Neuronal stem cell (in vitro differentiated cells): ENCODE measurements at regions not wholly inside any gene's neighbourhood (a gene's known extent, or its start where the extent isn't known, plus 50 kb on each side); places are given as distances from the start of the nearest gene placed in this dataset.

ENCODE experiments used
- DNase-seq: peaks from one replicate; pipeline ENCODE4 v3.0.0-alpha.2; 2013; ENCODE audit warnings: low spot score
- H2AFZ ChIP-seq: one replicate; pipeline ENCODE4 v1.6.1; 2013; ENCODE audit warnings: mild to moderate bottlenecking, low read length, inconsistent platforms
- H2AK5ac ChIP-seq: 2 replicates; pipeline ENCODE4 v1.6.1; 2013; ENCODE audit warnings: low read depth, mild to moderate bottlenecking, inconsistent platforms, low read length, moderate library complexity, mixed read lengths
- H2BK120ac ChIP-seq: 2 replicates; pipeline ENCODE4 v1.6.1; 2013; ENCODE audit warnings: low read depth, mild to moderate bottlenecking, inconsistent platforms, low read length, moderate library complexity, mixed read lengths
- H2BK12ac ChIP-seq: one replicate; pipeline ENCODE4 v1.6.1; 2013; ENCODE audit warnings: low read length, inconsistent platforms
- H2BK15ac ChIP-seq: 2 replicates; pipeline ENCODE4 v1.6.1; 2013; ENCODE audit warnings: mild to moderate bottlenecking, low read length, inconsistent platforms, mixed read lengths
- H2BK5ac ChIP-seq: one replicate; pipeline ENCODE4 v1.6.1; 2013; ENCODE audit warnings: inconsistent platforms, mild to moderate bottlenecking, low read length, moderate library complexity
- H3K14ac ChIP-seq: one replicate; pipeline ENCODE4 v1.6.1; 2013; ENCODE audit warnings: low read length, inconsistent platforms
- H3K18ac ChIP-seq: 2 replicates; pipeline ENCODE4 v1.6.1; 2013; ENCODE audit warnings: low read length, inconsistent platforms
- H3K23ac ChIP-seq: 2 replicates; pipeline ENCODE4 v1.6.1; 2013; ENCODE audit warnings: low read depth, mild to moderate bottlenecking, mixed read lengths, low read length, inconsistent platforms; ENCODE audit not compliant: poor library complexity
- H3K27ac ChIP-seq: replicated peaks from 3 replicates; pipeline ENCODE4 v1.5.1; 2013; ENCODE audit warnings: low read length, inconsistent platforms
- H3K27me3 ChIP-seq, 3 experiments: 2 replicates each; pipeline ENCODE4 v1.6.1; 2013; ENCODE audit warnings: low read length in 3 of 3, mild to moderate bottlenecking in 2 of 3, inconsistent platforms in 1 of 3, low read depth in 1 of 3, mixed read lengths in 1 of 3, moderate library complexity in 1 of 3; ENCODE audit not compliant: control insufficient read depth in 3 of 3, insufficient read depth in 3 of 3
- H3K36me3 ChIP-seq, 2 donors: replicated peaks in 1 of 2; 2 replicates each; pipeline ENCODE4 v1.6.1; 2013; ENCODE audit warnings: low read length in 2 of 2; ENCODE audit not compliant: control insufficient read depth in 2 of 2, insufficient read depth in 2 of 2
- H3K4ac ChIP-seq: 2 replicates; pipeline ENCODE4 v1.6.1; 2013; ENCODE audit warnings: inconsistent platforms, mild to moderate bottlenecking, low read length, moderate library complexity
- H3K4me1 ChIP-seq, 2 donors: 1 replicate in 1 of 2; 2 replicates in 1 of 2; pipeline ENCODE4 v1.6.1; 2013; ENCODE audit warnings: low read length in 2 of 2, low read depth in 1 of 2; ENCODE audit not compliant: control insufficient read depth in 2 of 2, insufficient read depth in 1 of 2
- H3K4me2 ChIP-seq: one replicate; pipeline ENCODE4 v1.6.1; 2013; ENCODE audit warnings: mild to moderate bottlenecking, low read length, inconsistent platforms; ENCODE audit not compliant: insufficient read depth, poor library complexity, severe bottlenecking
- H3K4me3 ChIP-seq, 2 donors: 2 replicates each; pipeline ENCODE4 v1.5.1; 2013; ENCODE audit warnings: low read length in 2 of 2, mild to moderate bottlenecking in 2 of 2, inconsistent platforms in 1 of 2, moderate library complexity in 1 of 2
- H3K79me1 ChIP-seq: one replicate; pipeline ENCODE4 v1.6.1; 2013; ENCODE audit warnings: low read depth, mild to moderate bottlenecking, inconsistent platforms, low read length, moderate library complexity
- H3K9ac ChIP-seq: one replicate; pipeline ENCODE4 v1.6.1; 2013; ENCODE audit warnings: mild to moderate bottlenecking, low read depth, low read length, inconsistent platforms; ENCODE audit not compliant: poor library complexity
- H3K9me3 ChIP-seq, 2 donors: replicated peaks in 1 of 2; 2 replicates each; pipeline versions ENCODE3 to v1.6.1; 2013; ENCODE audit warnings: low read length in 2 of 2, mild to moderate bottlenecking in 2 of 2, inconsistent platforms in 1 of 2, low read depth in 1 of 2, mixed read lengths in 1 of 2, moderate library complexity in 1 of 2; ENCODE audit not compliant: control insufficient read depth in 2 of 2, insufficient read depth in 1 of 2
- H4K8ac ChIP-seq: one replicate; pipeline ENCODE4 v1.6.1; 2013; ENCODE audit warnings: low read depth, mild to moderate bottlenecking, inconsistent platforms, low read length, moderate library complexity
- H4K91ac ChIP-seq: one replicate; pipeline ENCODE4 v1.6.1; 2013; ENCODE audit warnings: low read length, low read depth, mild to moderate bottlenecking, inconsistent platforms; ENCODE audit not compliant: poor library complexity
- WGBS, 2 donors: extraction: QIAGEN DNeasy Blood & Tissue Kit; methylation state at CpG; one replicate each; pipeline ENCODE4 v1.1.7; 2013; ENCODE audit warnings: missing lambda C conversion rate in 2 of 2, mixed read lengths in 1 of 2; ENCODE audit not compliant: insufficient read length in 2 of 2, insufficient replicate concordance in 1 of 2; ENCODE audit errors: extremely low coverage in 2 of 2; 5-methylcytosine and 5-hydroxymethylcytosine counted together

- Histone ChIP-seq H2AFZ (no peak overlapping the region), H2AK5ac (no peak overlapping the region), H2BK5ac (no peak overlapping the region), H3K4me2 (no peak overlapping the region), H3K9ac (no peak overlapping the region), H3K79me1 (no peaks in the 10 kb centered on the region), H3K23ac (no peak overlapping the region), H2BK120ac (no peak overlapping the region), H3K4ac (no peak overlapping the region), H4K8ac (no peak overlapping the region), H3K18ac (no peak overlapping the region), H3K4me3 (no peak overlapping the region), H3K14ac (no peak overlapping the region), H2BK12ac (no peak overlapping the region), H2BK15ac (no peak overlapping the region), H3K9me3 (peaks cover 4 to 9% of the 10 kb centered on the region in 2 donors), H3K36me3 (no peaks in the 10 kb centered on the region), H4K91ac (no peak overlapping the region), H3K4me1 (no peaks in the 10 kb centered on the region), H3K27me3 (no peaks in the 10 kb centered on the region), H3K27ac (no peak overlapping the region)
- no CpG with 5 or more reads among the region's 8 CpGs for WGBS, 2 donors
- no peak for DNase-seq
Measured at GRCh38 chr10:32149252-32149955, 93.2 kb upstream of the KIF5B start.

- H3K27ac ChIP-seq, result no peak overlapping the region
- no CpG with 5 or more reads among the region's 4 CpGs for WGBS, 2 donors
Measured at GRCh38 chr10:32148864-32149251, 92.6 kb upstream of the KIF5B start.

DNA sequence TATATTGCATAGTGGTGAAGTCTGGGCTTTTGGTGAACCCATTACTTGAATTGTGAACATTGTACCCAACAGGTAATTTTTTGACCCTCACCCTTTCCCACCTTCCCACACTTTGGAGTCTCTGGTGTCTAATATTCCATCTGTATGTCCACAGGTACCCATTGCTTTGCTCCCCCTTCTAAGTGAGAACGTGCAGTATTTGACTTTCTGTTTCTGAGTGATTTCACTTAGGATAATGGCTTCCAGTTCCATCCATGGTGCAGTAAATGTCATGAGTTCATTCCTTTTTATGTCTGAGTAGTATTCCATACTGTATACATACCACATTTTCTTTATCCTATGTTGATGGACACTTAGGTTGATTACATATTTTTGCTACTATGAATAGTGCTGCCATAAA is 91.5 kb upstream of the KIF5B start:
- H3K9me3 ChIP-seq, result peaks cover 0 to 4% of the 10 kb centered on the region in 2 donors
- no peak overlapping the region for H3K18ac ChIP-seq
- no peak overlapping the region for H2AFZ ChIP-seq
- no peak overlapping the region for H4K8ac ChIP-seq
- H3K4me3 ChIP-seq, result no peak overlapping the region
- H2BK12ac ChIP-seq, result no peak overlapping the region
- no peak overlapping the region for H3K23ac ChIP-seq
- H3K27ac ChIP-seq, result no peak overlapping the region
- H3K4me1 ChIP-seq, result no peaks in the 10 kb centered on the region
- no peak overlapping the region for H3K4ac ChIP-seq
- H4K91ac ChIP-seq, result no peak overlapping the region
- no CpG with 5 or more reads among the region's 1 CpG for WGBS, 2 donors
- no peak overlapping the region for H2BK5ac ChIP-seq
- H3K36me3 ChIP-seq, result no peaks in the 10 kb centered on the region
- H3K9ac ChIP-seq, result no peak overlapping the region
- no peak overlapping the region for H3K14ac ChIP-seq
- H3K79me1 ChIP-seq, result no peaks in the 10 kb centered on the region
- H3K27me3 ChIP-seq, result no peaks in the 10 kb centered on the region
- DNase-seq, result no peak
- no peak overlapping the region for H2BK120ac ChIP-seq
- H2AK5ac ChIP-seq, result no peak overlapping the region
- no peak overlapping the region for H3K4me2 ChIP-seq
- H2BK15ac ChIP-seq, result no peak overlapping the region

More at GRCh38 chr10:32148864-32149251, 92.6 kb upstream of the KIF5B start:
- H3K27me3 ChIP-seq, result no peaks in the 10 kb centered on the region
- H2BK5ac ChIP-seq, result no peak overlapping the region
- H2BK12ac ChIP-seq, result no peak overlapping the region
- H2BK120ac ChIP-seq, result no peak overlapping the region
- no peak overlapping the region for H4K91ac ChIP-seq
- H2AK5ac ChIP-seq, result no peak overlapping the region
- no peak overlapping the region for H3K4ac ChIP-seq
- H3K23ac ChIP-seq, result no peak overlapping the region
- no peak overlapping the region for H2BK15ac ChIP-seq
- H3K4me1 ChIP-seq, result no peaks in the 10 kb centered on the region
- peaks cover 4 to 9% of the 10 kb centered on the region in 2 donors for H3K9me3 ChIP-seq
- H3K9ac ChIP-seq, result no peak overlapping the region
- H3K14ac ChIP-seq, result no peak overlapping the region
- no peak overlapping the region for H3K4me3 ChIP-seq
- H3K79me1 ChIP-seq, result no peaks in the 10 kb centered on the region
- no peak overlapping the region for H3K18ac ChIP-seq
- H4K8ac ChIP-seq, result no peak overlapping the region
- no peak for DNase-seq
- no peaks in the 10 kb centered on the region for H3K36me3 ChIP-seq
- H2AFZ ChIP-seq, result no peak overlapping the region
- no peak overlapping the region for H3K4me2 ChIP-seq

GRCh38 chr10:32146166-32146565 is 89.9 kb upstream of the KIF5B start:
- Histone ChIP-seq H3K18ac (no peak overlapping the region), H3K9me3 (no peaks in the 10 kb centered on the region), H3K4me1 (no peaks in the 10 kb centered on the region), H2AK5ac (no peak overlapping the region), H4K91ac (no peak overlapping the region), H3K4me3 (no peak overlapping the region), H2BK15ac (no peak overlapping the region), H3K9ac (no peak overlapping the region), H3K14ac (no peak overlapping the region), H3K23ac (no peak overlapping the region), H2BK120ac (no peak overlapping the region), H4K8ac (no peak overlapping the region), H2BK12ac (no peak overlapping the region), H3K4me2 (no peak overlapping the region), H2BK5ac (no peak overlapping the region), H3K27ac (no peak overlapping the region), H3K36me3 (no peaks in the 10 kb centered on the region), H3K4ac (no peak overlapping the region), H3K27me3 (no peaks in the 10 kb centered on the region), H3K79me1 (no peaks in the 10 kb centered on the region), H2AFZ (no peak overlapping the region)
- no peak for DNase-seq
- no CpG with 5 or more reads among the region's 4 CpGs for WGBS, 2 donors
